Ascending aorta (tissue), 2 donors: ENCODE measurements at regions not wholly inside any gene's neighbourhood (a gene's known extent, or its start where the extent isn't known, plus 50 kb on each side); places are given as distances from the start of the nearest gene placed in this dataset.

ENCODE experiments used
- DNase-seq, 2 donors: peaks; one replicate each; pipeline ENCODE4 v3.0.0-alpha.2; 2019; ENCODE audit warnings: low spot score in 2 of 2
- H3K27ac ChIP-seq, 2 donors: fragments of 200-600 bp; sonication (generic); one replicate each; pipeline ENCODE4 v1.5.1; 2016 to 2017; ENCODE audit warnings: mild to moderate bottlenecking in 1 of 2
- H3K27me3 ChIP-seq: fragments of 200-600 bp; sonication (generic); one replicate; pipeline ENCODE4 v1.5.1; 2017
- H3K36me3 ChIP-seq, 2 donors: fragments of 200-600 bp; sonication (generic); one replicate each; pipeline ENCODE4 v1.5.1; 2016
- H3K4me1 ChIP-seq, 2 donors: fragments of 200-600 bp; sonication (generic); one replicate each; pipeline ENCODE4 v1.5.1; 2016 to 2017; ENCODE audit warnings: mild to moderate bottlenecking in 1 of 2
- H3K4me3 ChIP-seq, 2 donors: fragments of 200-600 bp; sonication (generic); one replicate each; pipeline ENCODE4 v1.5.1; 2016 to 2017; ENCODE audit warnings: mild to moderate bottlenecking in 1 of 2
- H3K9me3 ChIP-seq, 2 donors: fragments of 200-600 bp; sonication (generic); one replicate each; pipeline ENCODE4 v1.5.1; 2016
- intact Hi-C: fragments of 100-400 bp; cut with DNase I; formaldehyde crosslinking; loops from one replicate; pipeline ENCODE4 v1.15.1; 2023
- TF ChIP-seq, protein P1 (sequence below), 3 experiments: fragments of 200-600 bp in 2 of 3; fragments of 450-650 bp in 1 of 3; sonication (generic) in 2 of 3; IDR thresholded peaks; one replicate each; pipeline ENCODE4 v1.5.1; 2016 to 2019; ENCODE audit warnings: antibody characterized with exemption in 3 of 3, mild to moderate bottlenecking in 1 of 3, moderate library complexity in 1 of 3

DNA sequence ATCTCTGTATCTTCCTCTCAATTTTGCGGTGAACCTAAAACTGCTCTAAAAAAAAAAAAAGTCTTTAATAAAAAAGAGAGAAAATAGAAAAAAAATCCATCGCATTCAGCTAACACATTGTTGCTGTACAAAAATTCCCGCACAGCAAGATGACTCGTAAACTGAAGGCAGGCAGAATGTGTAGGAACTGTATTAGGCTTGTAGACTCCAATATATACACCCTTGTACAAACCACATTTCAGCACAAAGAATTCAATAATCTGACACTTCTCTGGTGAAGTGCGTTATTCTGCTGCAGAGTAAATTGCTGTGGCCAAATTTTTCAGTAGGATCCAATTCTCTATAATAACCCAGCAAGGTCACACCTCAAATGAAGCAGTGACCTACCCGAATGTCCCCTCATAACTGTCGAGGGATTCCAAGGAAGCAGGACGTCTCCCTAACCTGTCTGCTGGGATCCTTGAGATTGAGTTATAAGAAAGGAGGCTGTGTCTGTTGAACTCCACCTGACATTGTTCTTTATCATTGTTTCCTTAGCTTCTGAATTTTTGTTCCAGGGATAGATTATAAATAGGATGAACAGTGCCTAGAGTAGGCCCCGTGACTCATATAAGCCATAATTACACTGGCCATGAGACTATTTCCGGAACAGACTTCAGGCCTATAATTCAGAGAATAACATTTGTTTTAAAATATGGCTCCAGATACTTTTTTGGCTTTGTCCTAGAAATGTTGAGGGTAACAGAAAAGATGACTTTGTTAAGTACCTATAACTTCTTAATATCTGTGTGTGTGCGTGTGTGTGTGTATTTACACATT, 348.3 kb downstream of the PCDH7 start:
- no peaks in the 10 kb centered on the region for H3K9me3 ChIP-seq
- TF ChIP-seq, protein P1, sequence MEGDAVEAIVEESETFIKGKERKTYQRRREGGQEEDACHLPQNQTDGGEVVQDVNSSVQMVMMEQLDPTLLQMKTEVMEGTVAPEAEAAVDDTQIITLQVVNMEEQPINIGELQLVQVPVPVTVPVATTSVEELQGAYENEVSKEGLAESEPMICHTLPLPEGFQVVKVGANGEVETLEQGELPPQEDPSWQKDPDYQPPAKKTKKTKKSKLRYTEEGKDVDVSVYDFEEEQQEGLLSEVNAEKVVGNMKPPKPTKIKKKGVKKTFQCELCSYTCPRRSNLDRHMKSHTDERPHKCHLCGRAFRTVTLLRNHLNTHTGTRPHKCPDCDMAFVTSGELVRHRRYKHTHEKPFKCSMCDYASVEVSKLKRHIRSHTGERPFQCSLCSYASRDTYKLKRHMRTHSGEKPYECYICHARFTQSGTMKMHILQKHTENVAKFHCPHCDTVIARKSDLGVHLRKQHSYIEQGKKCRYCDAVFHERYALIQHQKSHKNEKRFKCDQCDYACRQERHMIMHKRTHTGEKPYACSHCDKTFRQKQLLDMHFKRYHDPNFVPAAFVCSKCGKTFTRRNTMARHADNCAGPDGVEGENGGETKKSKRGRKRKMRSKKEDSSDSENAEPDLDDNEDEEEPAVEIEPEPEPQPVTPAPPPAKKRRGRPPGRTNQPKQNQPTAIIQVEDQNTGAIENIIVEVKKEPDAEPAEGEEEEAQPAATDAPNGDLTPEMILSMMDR (IDR thresholded peaks at IDR 0.05), result no peak
- no peak for DNase-seq
- peak overlapping the region; percentile 71 to 72 for H3K27ac ChIP-seq
- H3K36me3 ChIP-seq, result no peaks in the 10 kb centered on the region
- no peak overlapping the region for H3K4me3 ChIP-seq
- H3K4me1 ChIP-seq, result peaks cover 3 to 17% of the 10 kb centered on the region in 2 donors
- intact Hi-C loops, result no loop called here
- no peaks in the 10 kb centered on the region for H3K27me3 ChIP-seq

DNA sequence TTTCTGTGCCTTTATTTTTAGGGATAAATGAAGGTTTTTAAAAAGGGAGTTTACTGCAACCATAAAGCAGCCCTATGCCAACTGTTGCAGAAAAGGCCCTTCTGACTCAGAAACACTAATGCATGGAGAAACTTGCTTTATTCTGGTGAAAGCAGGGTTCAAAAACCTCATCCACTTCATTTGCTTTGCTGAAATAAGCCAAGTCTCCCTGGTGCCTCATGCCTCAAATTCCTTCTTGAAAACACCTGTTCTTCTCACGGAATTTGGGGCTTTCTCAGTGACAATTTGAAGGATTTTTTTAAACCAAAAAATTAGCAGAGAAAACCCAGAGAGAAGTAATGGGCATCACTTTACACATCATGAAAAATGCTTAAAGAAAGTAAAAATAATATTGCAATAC, 349.0 kb downstream of the PCDH7 start:
- peaks cover 3 to 17% of the 10 kb centered on the region in 2 donors for H3K4me1 ChIP-seq
- no peaks in the 10 kb centered on the region for H3K27me3 ChIP-seq
- no peaks in the 10 kb centered on the region for H3K36me3 ChIP-seq
- no peaks in the 10 kb centered on the region for H3K9me3 ChIP-seq
- no peak for DNase-seq
- intact Hi-C loops, result no loop called here
- TF ChIP-seq, protein P1 (IDR thresholded peaks at IDR 0.05), result no peak
- no peak overlapping the region for H3K4me3 ChIP-seq
- H3K27ac ChIP-seq, result peak overlapping the region; percentile 71 to 72

DNA sequence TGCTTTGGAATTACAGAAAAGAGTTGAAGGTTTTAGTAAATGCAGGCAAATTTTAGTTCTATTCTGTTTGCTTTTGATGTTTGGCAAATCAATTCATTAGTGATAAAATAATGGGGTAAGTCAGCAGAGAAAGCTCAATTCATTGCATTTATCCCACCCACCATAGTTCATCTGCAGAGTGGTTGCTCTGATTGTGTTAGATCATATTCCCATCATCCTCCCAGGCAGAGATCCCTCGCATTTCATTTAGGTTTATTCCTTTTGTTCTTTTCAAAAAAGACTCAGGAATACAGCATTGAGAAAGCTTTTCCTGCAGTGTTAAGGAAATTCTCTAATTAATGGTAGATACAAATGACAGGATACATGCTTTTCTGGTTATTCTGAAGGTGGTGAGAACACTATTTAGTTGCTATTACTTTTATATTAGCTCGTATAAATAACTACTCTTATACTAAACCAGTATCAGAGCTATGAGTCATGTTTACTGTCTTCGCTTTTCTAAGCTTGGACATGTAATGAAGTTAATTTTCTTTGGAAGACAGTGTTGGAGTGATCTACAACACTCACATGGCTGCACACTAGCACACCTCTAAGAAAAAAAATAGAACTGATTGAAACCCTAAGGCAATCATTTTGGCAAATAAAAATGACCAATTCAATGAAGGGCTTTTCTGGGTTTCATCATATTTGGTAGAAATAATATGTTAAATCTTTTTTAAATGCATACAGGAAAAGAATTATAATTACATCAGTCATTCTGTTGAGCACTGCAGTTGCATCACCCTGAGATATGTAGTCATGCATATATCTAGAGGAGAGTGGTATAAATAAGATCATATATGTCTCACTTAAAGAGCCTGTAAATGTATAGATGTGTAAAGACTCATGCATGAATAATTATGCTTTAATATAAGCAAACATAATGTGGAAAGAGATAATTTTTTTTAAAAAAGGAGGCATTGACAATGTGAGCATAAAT, 351.6 kb downstream of the PCDH7 start:
- no peak overlapping the region for H3K4me3 ChIP-seq
- TF ChIP-seq, protein P1 (IDR thresholded peaks at IDR 0.05), result no peak
- intact Hi-C loops, result no loop called here
- H3K27ac ChIP-seq, result peak overlapping the region in 1 of 2 donors; percentile 8
- peaks cover 3 to 26% of the 10 kb centered on the region in 2 donors for H3K4me1 ChIP-seq
- DNase-seq, result no peak
- H3K36me3 ChIP-seq, result no peaks in the 10 kb centered on the region
- no peaks in the 10 kb centered on the region for H3K27me3 ChIP-seq
- H3K9me3 ChIP-seq, result no peaks in the 10 kb centered on the region

DNA sequence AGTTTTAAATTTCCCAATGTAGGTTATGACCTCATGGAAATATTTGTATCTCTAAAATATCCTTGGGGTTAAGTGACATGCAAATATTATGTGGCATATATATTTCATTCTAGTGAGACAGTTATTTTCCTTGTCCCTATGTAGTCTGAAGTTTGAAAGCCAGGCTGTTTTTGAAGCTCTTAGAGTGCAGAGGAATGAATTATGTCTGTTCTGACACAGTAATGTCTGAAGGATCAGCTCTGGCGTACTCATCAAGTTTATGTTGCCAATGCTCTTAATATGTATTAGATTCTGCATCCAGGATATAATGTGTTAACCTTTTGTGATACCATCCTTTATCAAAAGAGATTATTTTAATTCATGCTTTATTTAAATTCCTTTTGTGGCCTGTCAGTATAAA, 355.8 kb downstream of the PCDH7 start:
- Histone ChIP-seq H3K27ac (no peak overlapping the region), H3K27me3 (no peaks in the 10 kb centered on the region), H3K9me3 (no peaks in the 10 kb centered on the region), H3K36me3 (no peaks in the 10 kb centered on the region), H3K4me1 (peaks cover 3 to 24% of the 10 kb centered on the region in 2 donors), H3K4me3 (no peak overlapping the region)
- no peak for DNase-seq
- intact Hi-C loops, result no loop called here
- TF ChIP-seq, protein P1 (IDR thresholded peaks at IDR 0.05), result no peak

DNA sequence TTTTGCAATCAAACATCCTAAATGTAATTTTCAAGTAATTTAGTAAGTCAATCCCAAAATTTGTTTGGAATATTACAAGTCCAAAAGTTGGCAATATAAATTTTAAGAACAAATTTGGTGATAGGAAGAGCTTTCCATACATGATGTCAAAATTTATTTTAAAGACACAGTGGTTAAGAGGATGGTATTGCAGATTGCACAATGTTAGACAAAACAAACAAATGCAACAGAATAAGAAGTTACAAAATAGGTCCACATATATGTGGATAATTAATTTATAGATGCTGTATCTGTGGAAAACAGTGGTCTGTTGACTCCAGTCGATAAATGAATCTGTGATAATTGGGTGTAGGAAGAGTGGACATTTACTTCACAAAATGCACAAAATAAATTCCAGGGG, 358.5 kb downstream of the PCDH7 start:
- no peaks in the 10 kb centered on the region for H3K27me3 ChIP-seq
- no peak overlapping the region for H3K4me3 ChIP-seq
- TF ChIP-seq, protein P1 (IDR thresholded peaks at IDR 0.05), result no peak
- H3K4me1 ChIP-seq, result peaks cover 6 to 25% of the 10 kb centered on the region in 2 donors
- no peaks in the 10 kb centered on the region for H3K36me3 ChIP-seq
- peak overlapping the region in 1 of 2 donors; percentile 4 for H3K27ac ChIP-seq
- intact Hi-C loops, result no loop called here
- no peaks in the 10 kb centered on the region for H3K9me3 ChIP-seq
- no peak for DNase-seq
